HCT116 (cell line): ENCODE measurements at regions not wholly inside any gene's neighbourhood (a gene's known extent, or its start where the extent isn't known, plus 50 kb on each side); places are given as distances from the start of the nearest gene placed in this dataset.

ENCODE experiments used
- ATAC-seq: fragments of 200-7000 bp; cut with Tn5 transposase; 2 replicates; pipeline ENCODE4 v1.9.1; 2020; ENCODE audit warnings: mild to moderate bottlenecking, moderate library complexity
- BruUV-seq: library from RNA; stranded (reverse); fragments of 400-500 nt; replicated peaks from 2 replicates; lab custom pipeline; 2021; lab: Mats Ljungman, UMichigan
- CTCF ChIA-PET: fragments of 300-600 bp; sonication (Branson Sonifier 250); formaldehyde crosslinking; loops from one replicate; lab custom pipeline; 2021; ENCODE audit warnings: antibody characterized with exemption; lab: Charles Lee
- POLR2A ChIA-PET: fragments of 300-600, 350-600 bp; sonication (Branson Sonifier 250); formaldehyde crosslinking; loops from one replicate; lab custom pipeline; 2021; ENCODE audit warnings: antibody characterized with exemption; lab: Charles Lee
- RAD21 ChIA-PET, 2 experiments: fragments of 300-600 bp; sonication (Branson Sonifier 250); formaldehyde crosslinking; loops; one replicate each; lab custom pipeline; 2023; ENCODE audit warnings: low total read pairs in 2 of 2; ENCODE audit not compliant: uncharacterized antibody in 2 of 2, unreplicated experiment in 2 of 2, low non-redundant PET in 1 of 2; lab: Charles Lee
- DNase-seq: peaks from one replicate; pipeline ENCODE4 v3.0.0-alpha.2; 2010; ENCODE audit warnings: low read depth, low spot score
- H2AFZ ChIP-seq: fragments of 200-600 bp; shearing (Covaris generic), sonication (generic); 2 replicates; pipeline ENCODE4 v1.6.1; 2017; ENCODE audit warnings: low read depth, mixed run types, mixed read lengths, antibody characterized with exemption, low read length; ENCODE audit not compliant: poor library complexity, severe bottlenecking
- H3K27ac ChIP-seq: 2 replicates; pipeline ENCODE4 v1.5.1; 2012; ENCODE audit warnings: low read depth, low read length
- H3K27me3 ChIP-seq: fragments of 200-600 bp; sonication (generic); 2 replicates; pipeline ENCODE4 v1.6.1; 2016; ENCODE audit warnings: mixed run types, low read length, mixed read lengths; ENCODE audit not compliant: insufficient read depth
- H3K36me3 ChIP-seq, 2 experiments: fragments of 200-500 bp in 1 of 2; fragments of 200-600 bp in 1 of 2; sonication (Bioruptor generic) in 1 of 2; sonication (generic) in 1 of 2; 2 replicates each; pipeline versions ENCODE4 v1.5.1 to v1.6.1; 2014 to 2016; ENCODE audit warnings: low read length in 2 of 2, inconsistent platforms in 1 of 2, mixed read lengths in 1 of 2, mixed run types in 1 of 2; ENCODE audit not compliant: insufficient read depth in 2 of 2, control insufficient read depth in 1 of 2
- H3K4me1 ChIP-seq, 2 experiments: fragments of 200-600 bp in 1 of 2; sonication (generic) in 1 of 2; 2 replicates each; pipeline versions ENCODE4 v1.5.1 to v1.6.1; 2012 to 2017; ENCODE audit warnings: low read length in 2 of 2, inconsistent platforms in 1 of 2, mild to moderate bottlenecking in 1 of 2, mixed read lengths in 1 of 2, mixed run types in 1 of 2, moderate library complexity in 1 of 2; ENCODE audit not compliant: insufficient read depth in 2 of 2, control insufficient read depth in 1 of 2
- H3K4me2 ChIP-seq: fragments of 200-600 bp; sonication (generic); 2 replicates; pipeline ENCODE4 v1.6.1; 2017; ENCODE audit warnings: mixed run types, low read length, mixed read lengths
- H3K4me3 ChIP-seq, 2 experiments: fragments of 200-600 bp in 1 of 2; sonication (generic) in 1 of 2; replicated peaks in 1 of 2; 2 replicates each; pipeline ENCODE4 v1.5.1; 2011 to 2016; ENCODE audit warnings: low read length in 2 of 2, control low read depth in 1 of 2, low read depth in 1 of 2, mild to moderate bottlenecking in 1 of 2, mixed read lengths in 1 of 2, mixed run types in 1 of 2
- H3K79me2 ChIP-seq: fragments of 200-600 bp; sonication (generic); 2 replicates; pipeline ENCODE4 v1.6.1; 2017; ENCODE audit warnings: mild to moderate bottlenecking, mixed run types, low read length, moderate library complexity, mixed read lengths; ENCODE audit not compliant: insufficient read depth
- H3K9ac ChIP-seq: fragments of 200-600 bp; sonication (generic); 2 replicates; pipeline ENCODE4 v1.6.1; 2016; ENCODE audit warnings: low read length, mixed read lengths
- H3K9me2 ChIP-seq: fragments of 200-600 bp; sonication (generic), shearing (Covaris generic); 2 replicates; pipeline ENCODE4 v1.6.1; 2017; ENCODE audit warnings: mixed run types, mild to moderate bottlenecking, moderate library complexity; ENCODE audit not compliant: insufficient read depth
- H3K9me3 ChIP-seq, 2 experiments: fragments of 200-500 bp in 1 of 2; fragments of 200-600 bp in 1 of 2; sonication (Bioruptor generic) in 1 of 2; sonication (generic) in 1 of 2; 2 replicates each; pipeline ENCODE4 v1.6.1; 2014 to 2017; ENCODE audit warnings: low read length in 2 of 2, mixed read lengths in 2 of 2, inconsistent platforms in 1 of 2, low read depth in 1 of 2, mild to moderate bottlenecking in 1 of 2, mixed run types in 1 of 2, moderate library complexity in 1 of 2; ENCODE audit not compliant: control insufficient read depth in 1 of 2, insufficient read depth in 1 of 2
- H4K20me1 ChIP-seq: fragments of 200-600 bp; sonication (generic), shearing (Covaris generic); 2 replicates; pipeline ENCODE4 v1.6.1; 2017; ENCODE audit warnings: mixed run types, mild to moderate bottlenecking, moderate library complexity; ENCODE audit not compliant: insufficient read depth
- ATF3 ChIP-seq: IDR thresholded peaks from 2 replicates; pipeline ENCODE4 v1.6.1; 2012
- CEBPB ChIP-seq: IDR thresholded peaks from 2 replicates; pipeline ENCODE4 v1.6.1; 2012; ENCODE audit warnings: low read depth
- EZH2phosphoT487 ChIP-seq: fragments of 200-600 bp; IDR thresholded peaks from 2 replicates; pipeline ENCODE4 v1.6.1; 2018; ENCODE audit warnings: antibody characterized with exemption, borderline replicate concordance
- POLR2AphosphoS5 ChIP-seq: IDR thresholded peaks from 2 replicates; pipeline ENCODE4 v1.6.1; 2011; ENCODE audit warnings: mild to moderate bottlenecking, low read depth, low read length, moderate library complexity
- RAD21 ChIP-seq: IDR thresholded peaks from 2 replicates; pipeline ENCODE4 v1.6.1; 2012; ENCODE audit warnings: low read depth, mild to moderate bottlenecking
- REST ChIP-seq: IDR thresholded peaks from 2 replicates; pipeline ENCODE4 v1.6.1; 2012; ENCODE audit warnings: low read depth
- SRF ChIP-seq: IDR thresholded peaks from 2 replicates; pipeline ENCODE4 v1.6.1; 2012; ENCODE audit warnings: low read depth
- TCF7L2 ChIP-seq: IDR thresholded peaks from 2 replicates; pipeline ENCODE4 v1.7.0; 2011; ENCODE audit warnings: borderline replicate concordance, inconsistent platforms; ENCODE audit not compliant: insufficient read depth, insufficient read length; ENCODE audit errors: extremely low read depth
- ZNF274 ChIP-seq: fragments of 200-500 bp; sonication (Bioruptor generic); IDR thresholded peaks from 2 replicates; pipeline ENCODE4 v1.6.1; 2014; ENCODE audit warnings: mild to moderate bottlenecking, low read depth, low read length, inconsistent platforms
- intact Hi-C: fragments of 100-400 bp; cut with micrococcal nuclease; formaldehyde crosslinking; loops from 2 replicates; pipeline ENCODE4 v1.10.0; 2022

- H3K36me3 ChIP-seq: no peaks in the 10 kb centered on the region
- no TSS peak for BruUV-seq
- DNase-seq (no peak), ATAC-seq (no peak)
- H3K4me2 ChIP-seq: no peak overlapping the region
- H2AFZ ChIP-seq: no peak overlapping the region
- H4K20me1 ChIP-seq: no peaks in the 10 kb centered on the region
- no peaks in the 10 kb centered on the region for H3K9me2 ChIP-seq
- no peaks in the 10 kb centered on the region for H3K4me1 ChIP-seq
- CTCF ChIA-PET: no interaction called here
- no peak overlapping the region for H3K9ac ChIP-seq
- RAD21 ChIA-PET: no interaction called here
- H3K79me2 ChIP-seq: no peaks in the 10 kb centered on the region
- H3K27ac ChIP-seq: no peak overlapping the region
- TF ChIP-seq REST (no peak), ATF3 (no peak), TCF7L2 (no peak)
- H3K4me3 ChIP-seq: no peak overlapping the region
- H3K27me3 ChIP-seq: no peaks in the 10 kb centered on the region
- intact Hi-C loops: no loop called here
- peaks cover 6 to 8% of the 10 kb centered on the region in 2 experiments; a peak in 3 of 4 replicates for H3K9me3 ChIP-seq
- POLR2A ChIA-PET: no interaction called here
Measured at GRCh38 chr17:70297397-70297796, 128.1 kb downstream of the KCNJ2 start.

GRCh38 chr17:70298929-70299531 lies 129.7 kb downstream of the KCNJ2 start:
- no peaks in the 10 kb centered on the region for H4K20me1 ChIP-seq
- no peaks in the 10 kb centered on the region for H3K36me3 ChIP-seq
- ChIA-PET CTCF (no interaction called here), RAD21 (no interaction called here), POLR2A (no interaction called here)
- H3K4me1 ChIP-seq: no peaks in the 10 kb centered on the region
- H3K9ac ChIP-seq: no peak overlapping the region
- no peak overlapping the region for H2AFZ ChIP-seq
- H3K79me2 ChIP-seq: no peaks in the 10 kb centered on the region
- H3K4me3 ChIP-seq: no peak overlapping the region
- no peak overlapping the region for H3K4me2 ChIP-seq
- no peaks in the 10 kb centered on the region for H3K27me3 ChIP-seq
- ATAC-seq (no peak), DNase-seq (no peak)
- no peaks in the 10 kb centered on the region for H3K9me2 ChIP-seq
- intact Hi-C loops: no loop called here
- H3K9me3 ChIP-seq: peaks cover 3 to 9% of the 10 kb centered on the region in 2 experiments; a peak in 3 of 4 replicates
- H3K27ac ChIP-seq: no peak overlapping the region
- BruUV-seq: no TSS peak
- TF ChIP-seq SRF: no peak
- no peak for TF ChIP-seq EZH2phosphoT487
- TF ChIP-seq TCF7L2: no peak
- TF ChIP-seq REST: no peak
- no peak for TF ChIP-seq RAD21
- no peak for TF ChIP-seq ZNF274
- no peak for TF ChIP-seq POLR2AphosphoS5
- no peak for TF ChIP-seq CEBPB
